Activated naive CD4-positive, alpha-beta T cell treated with anti-CD3 and anti-CD28 coated beads, Interleukin-2, amount 10 ng/mL, durations not matched to agents 7 days and 5 days (primary cell): ENCODE measurements at regions not wholly inside any gene's neighbourhood (a gene's known extent, or its start where the extent isn't known, plus 50 kb on each side); places are given as distances from the start of the nearest gene placed in this dataset.
"Not testable (repeated sequence)": the region's sequence is repeated elsewhere in the genome, so short reads cannot be mapped to it uniquely, and the experiment has no call there.

ENCODE experiments used
- CTCF ChIA-PET: fragments of 350-600 bp; sonication (Branson Sonifier 250); formaldehyde crosslinking; loops from one replicate; lab custom pipeline; 2021; ENCODE audit warnings: antibody characterized with exemption; lab: Charles Lee
- DNase-seq: peaks from one replicate; pipeline ENCODE4 v3.0.0-alpha.2; 2020
- H3K27ac Mint-ChIP-seq: one replicate; pipeline ENCODE4 v1.8.0; 2021; ENCODE audit warnings: mild to moderate bottlenecking, moderate library complexity, mixed read lengths
- H3K27me3 Mint-ChIP-seq: one replicate; pipeline ENCODE4 v1.8.0; 2021; ENCODE audit warnings: mild to moderate bottlenecking, mixed read lengths
- H3K36me3 Mint-ChIP-seq: one replicate; pipeline ENCODE4 v1.8.0; 2021; ENCODE audit warnings: mixed read lengths
- H3K4me1 Mint-ChIP-seq: one replicate; pipeline ENCODE4 v1.8.0; 2021; ENCODE audit warnings: mixed read lengths
- H3K4me3 Mint-ChIP-seq: one replicate; pipeline ENCODE4 v1.8.0; 2021; ENCODE audit warnings: mild to moderate bottlenecking, moderate library complexity, mixed read lengths
- H3K9me3 Mint-ChIP-seq: one replicate; pipeline ENCODE4 v1.8.0; 2021; ENCODE audit warnings: mixed read lengths

DNA sequence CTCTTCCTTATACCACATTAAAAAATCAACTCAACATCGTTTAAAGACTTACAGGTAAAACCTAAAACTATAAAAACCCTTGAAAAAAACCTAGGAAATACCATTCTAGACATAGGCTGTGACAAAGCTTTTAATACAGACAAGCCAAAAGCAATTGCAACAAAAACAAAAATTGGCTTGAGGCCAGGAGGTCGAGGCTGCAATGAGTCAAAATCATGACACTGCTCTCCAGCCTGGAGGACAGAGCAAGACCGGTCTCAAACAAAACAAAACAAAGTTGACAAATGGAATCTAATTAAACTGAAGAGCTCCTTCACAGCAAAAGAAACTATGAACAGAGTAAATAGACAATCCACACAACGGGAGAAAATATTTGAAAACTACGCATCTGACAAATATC is 1057.8 kb downstream of the FSCB start:
- H3K4me1 Mint-ChIP-seq, result no peaks in the 10 kb centered on the region
- no peaks in the 10 kb centered on the region for H3K27me3 Mint-ChIP-seq
- peaks cover 12% of the 10 kb centered on the region for H3K9me3 Mint-ChIP-seq
- CTCF ChIA-PET, result no interaction called here
- DNase-seq, result no peak
- H3K27ac Mint-ChIP-seq, result no peak overlapping the region
- H3K4me3 Mint-ChIP-seq, result no peak overlapping the region
- H3K36me3 Mint-ChIP-seq, result no peaks in the 10 kb centered on the region

DNA sequence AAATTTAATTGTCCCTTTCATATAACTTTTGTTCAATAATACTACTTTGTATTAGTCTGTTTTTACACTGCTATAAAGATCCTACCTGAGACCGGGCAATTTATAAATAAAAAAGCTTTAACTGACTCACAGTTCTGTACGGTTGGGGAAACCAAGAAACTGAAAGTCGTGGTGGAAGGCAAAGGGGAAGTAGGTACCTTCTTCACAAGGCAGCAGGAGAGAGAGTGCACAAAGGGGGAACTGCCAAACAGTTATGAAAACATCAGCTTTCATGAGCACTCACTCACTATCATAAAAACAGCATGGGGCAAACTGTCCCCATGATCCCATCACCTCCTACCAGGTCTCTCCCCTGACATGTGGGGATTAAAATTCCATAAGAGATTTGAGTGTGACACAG is 1069.0 kb downstream of the FSCB start:
- Mint-ChIP-seq H3K36me3 (no peaks in the 10 kb centered on the region), H3K4me3 (no peak overlapping the region), H3K27me3 (no peaks in the 10 kb centered on the region), H3K9me3 (peaks cover 16% of the 10 kb centered on the region), H3K4me1 (no peaks in the 10 kb centered on the region), H3K27ac (no peak overlapping the region)
- CTCF ChIA-PET, result no interaction called here
- no peak for DNase-seq

DNA sequence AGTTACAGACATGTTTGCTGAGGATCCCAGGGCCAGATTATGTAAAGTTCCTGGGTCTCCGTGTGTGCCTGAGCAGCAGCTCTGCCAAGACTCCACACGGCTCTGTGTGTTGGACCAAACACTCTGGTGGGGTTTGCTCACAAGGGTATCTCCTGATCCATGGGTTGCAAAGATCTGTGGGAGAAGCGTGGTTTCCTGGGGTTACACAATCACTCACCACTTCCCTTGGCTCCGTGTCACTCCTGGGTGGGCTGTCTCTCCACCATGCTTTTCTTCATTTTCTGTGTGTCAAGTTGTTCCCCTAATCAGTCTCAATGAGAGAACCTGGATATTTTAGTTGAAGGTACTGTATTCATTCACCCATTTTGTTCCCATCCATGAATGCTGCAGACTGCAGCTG is 1088.8 kb downstream of the FSCB start:
- Mint-ChIP-seq H3K4me1 (no peaks in the 10 kb centered on the region), H3K27me3 (no peaks in the 10 kb centered on the region), H3K4me3 (no peak overlapping the region), H3K9me3 (peaks cover 13% of the 10 kb centered on the region), H3K36me3 (no peaks in the 10 kb centered on the region), H3K27ac (no peak overlapping the region)
- CTCF ChIA-PET, result no interaction called here
- no peak for DNase-seq

DNA sequence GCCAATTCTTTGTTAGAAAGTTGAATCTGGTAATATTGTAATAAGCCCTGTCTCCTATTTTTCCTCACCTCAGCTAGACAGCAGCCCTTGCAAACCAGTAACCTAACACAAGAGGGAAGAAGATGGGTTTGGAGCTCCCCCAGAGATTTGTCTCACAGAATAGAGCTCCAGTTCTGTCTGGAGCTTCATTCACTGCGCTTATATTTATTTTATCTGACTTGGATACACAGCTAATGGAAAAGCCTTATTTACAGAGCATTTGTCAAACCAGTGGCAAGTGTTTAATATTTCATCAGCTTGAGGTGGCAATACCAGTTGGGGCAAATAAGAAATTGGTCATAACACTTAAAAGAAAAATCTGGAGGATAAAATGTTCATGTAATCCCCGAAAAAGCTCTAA is 1094.0 kb downstream of the FSCB start:
- no peak for DNase-seq
- Mint-ChIP-seq H3K27me3 (no peaks in the 10 kb centered on the region), H3K27ac (no peak overlapping the region), H3K4me1 (no peaks in the 10 kb centered on the region), H3K4me3 (no peak overlapping the region), H3K36me3 (no peaks in the 10 kb centered on the region), H3K9me3 (peaks cover 9% of the 10 kb centered on the region)
- CTCF ChIA-PET, result no interaction called here

DNA sequence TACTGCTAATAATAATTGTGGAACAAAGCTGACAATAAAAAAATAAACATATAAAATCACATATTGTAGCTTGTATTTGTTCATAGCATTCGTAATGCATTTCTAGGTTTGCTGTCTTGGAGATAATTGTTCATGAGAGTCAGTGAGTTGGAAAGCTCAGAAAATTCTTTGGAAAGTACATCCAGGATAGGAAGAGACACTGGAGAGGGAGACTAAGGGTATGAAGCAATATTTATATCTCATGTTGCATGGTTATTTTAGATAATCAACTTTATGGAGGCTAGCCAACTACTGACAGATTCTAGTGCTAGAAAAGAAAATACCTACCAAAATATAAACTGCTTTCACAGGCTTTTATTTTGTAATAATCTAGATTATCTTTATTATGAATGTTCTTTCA is 1095.2 kb downstream of the FSCB start:
- peaks cover 2% of the 10 kb centered on the region for H3K9me3 Mint-ChIP-seq

DNA sequence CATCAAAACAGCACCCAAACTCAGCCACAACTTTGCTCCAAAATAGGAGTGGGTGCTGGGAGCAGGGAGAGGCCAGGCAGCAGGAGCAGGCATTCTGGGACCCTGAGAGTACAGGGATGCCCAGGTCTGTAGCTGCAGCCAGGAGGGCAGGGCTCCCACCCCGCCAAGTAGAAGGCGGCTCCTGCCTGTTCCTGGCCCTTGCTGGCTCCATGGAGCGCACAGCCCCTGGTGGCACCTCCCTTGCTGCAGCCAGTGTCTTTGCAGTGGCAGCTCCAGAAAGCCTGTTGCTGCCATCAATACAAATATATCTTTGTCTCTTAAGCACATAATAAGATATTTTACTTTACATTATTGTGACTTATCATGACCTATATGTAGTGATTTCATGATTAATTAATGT is 1096.5 kb downstream of the FSCB start:
- Mint-ChIP-seq H3K4me1 (no peaks in the 10 kb centered on the region), H3K9me3 (peaks cover 2% of the 10 kb centered on the region), H3K27me3 (no peaks in the 10 kb centered on the region), H3K4me3 (no peak overlapping the region), H3K27ac (no peak overlapping the region), H3K36me3 (no peaks in the 10 kb centered on the region)
- CTCF ChIA-PET, result no interaction called here
- DNase-seq, result no peak

More for the DNA sequence above, 1095.2 kb downstream of the FSCB start:
- Mint-ChIP-seq H3K4me1 (no peaks in the 10 kb centered on the region), H3K36me3 (no peaks in the 10 kb centered on the region), H3K27me3 (no peaks in the 10 kb centered on the region), H3K4me3 (no peak overlapping the region), H3K27ac (no peak overlapping the region)
- DNase-seq, result no peak
- CTCF ChIA-PET, result no interaction called here

DNA sequence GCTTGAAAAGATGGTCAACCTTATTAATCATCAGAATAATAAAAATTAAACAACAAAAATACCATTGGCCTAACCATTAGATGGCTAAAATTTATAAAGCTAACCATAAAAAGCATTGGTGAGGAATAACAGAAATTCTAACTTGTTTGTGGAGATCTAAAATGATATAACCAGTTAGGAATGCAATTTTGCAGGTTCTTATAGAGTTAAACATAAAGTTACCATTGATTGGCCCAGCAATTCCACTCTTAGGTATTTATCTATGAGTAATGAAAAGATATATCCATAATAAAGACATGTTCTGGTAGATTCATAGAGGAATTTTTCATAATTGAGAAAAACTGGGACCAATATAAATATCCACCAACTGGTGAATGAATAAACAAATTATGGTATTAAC is 1098.6 kb downstream of the FSCB start:
- H3K4me3 Mint-ChIP-seq, result no peak overlapping the region
- no peaks in the 10 kb centered on the region for H3K27me3 Mint-ChIP-seq
- no peaks in the 10 kb centered on the region for H3K4me1 Mint-ChIP-seq
- H3K36me3 Mint-ChIP-seq, result no peaks in the 10 kb centered on the region
- H3K9me3 Mint-ChIP-seq, result peaks cover 6% of the 10 kb centered on the region
- CTCF ChIA-PET, result no interaction called here
- no peak for DNase-seq
- no peak overlapping the region for H3K27ac Mint-ChIP-seq

DNA sequence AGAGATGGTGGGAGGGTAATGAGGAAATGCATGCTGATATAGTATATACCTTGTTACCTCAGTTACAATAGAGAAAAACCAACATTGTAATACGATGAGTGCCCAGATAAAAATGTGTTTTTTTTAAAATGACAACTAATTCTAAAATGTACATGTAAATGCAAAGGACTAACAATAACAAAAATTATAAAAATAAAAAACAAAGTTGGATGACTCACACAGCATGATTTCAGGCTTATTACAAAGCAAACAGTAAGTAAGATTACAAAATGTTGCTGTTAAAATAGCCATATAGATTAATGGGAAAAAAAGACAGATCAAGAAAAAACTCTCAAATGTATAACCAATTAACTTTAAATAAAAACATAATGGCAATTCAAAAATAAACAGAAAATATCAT is 1099.4 kb downstream of the FSCB start:
- no peaks in the 10 kb centered on the region for H3K36me3 Mint-ChIP-seq

DNA sequence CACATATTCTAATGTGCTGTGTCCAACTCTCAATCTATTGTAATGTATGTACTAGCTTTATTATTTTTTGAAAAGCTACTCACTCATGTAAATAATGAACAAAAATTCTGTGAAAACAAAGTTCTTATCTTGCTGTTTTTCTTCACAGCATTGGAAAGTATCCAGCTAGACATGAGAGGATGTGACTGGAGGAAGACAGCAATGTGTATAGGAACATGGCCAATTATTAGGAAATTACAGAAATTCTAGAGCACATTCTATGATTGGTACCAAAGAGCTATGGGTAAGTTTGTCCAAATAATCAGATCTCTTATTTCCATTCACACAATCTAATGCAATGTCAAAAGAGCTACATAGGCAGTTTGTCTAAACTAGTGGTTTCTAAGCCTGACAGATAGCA is 1100.2 kb downstream of the FSCB start:
- DNase-seq, result no peak
- CTCF ChIA-PET, result no interaction called here
- Mint-ChIP-seq H3K27me3 (no peaks in the 10 kb centered on the region), H3K4me3 (no peak overlapping the region), H3K27ac (no peak overlapping the region), H3K4me1 (no peaks in the 10 kb centered on the region), H3K36me3 (no peaks in the 10 kb centered on the region), H3K9me3 (peaks cover 6% of the 10 kb centered on the region)

More for the DNA sequence above, 1099.4 kb downstream of the FSCB start:
- DNase-seq, result no peak
- Mint-ChIP-seq H3K4me1 (no peaks in the 10 kb centered on the region), H3K4me3 (no peak overlapping the region), H3K27me3 (no peaks in the 10 kb centered on the region), H3K27ac (no peak overlapping the region), H3K9me3 (peaks cover 6% of the 10 kb centered on the region)
- CTCF ChIA-PET, result no interaction called here

DNA sequence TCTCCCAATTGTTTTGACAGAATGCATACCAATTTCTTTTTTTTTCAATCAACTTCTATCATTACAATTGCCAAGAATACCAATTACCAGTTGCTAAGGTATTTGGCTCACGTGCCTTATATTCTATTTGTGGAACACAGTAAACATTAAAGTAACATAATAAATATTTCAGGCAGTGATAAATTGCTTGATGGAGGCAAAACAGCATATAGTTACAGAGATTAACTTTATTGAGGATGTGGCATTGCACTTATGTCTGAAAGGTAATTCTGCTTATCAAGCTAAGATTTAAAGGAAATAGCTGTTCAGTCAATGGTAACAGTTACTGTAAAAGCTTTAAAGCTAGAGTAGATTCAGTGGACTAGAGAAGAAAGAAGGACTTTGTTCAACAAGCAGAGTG is 1107.8 kb downstream of the FSCB start:
- no peak overlapping the region for H3K4me3 Mint-ChIP-seq
- H3K27me3 Mint-ChIP-seq, result no peaks in the 10 kb centered on the region
- H3K4me1 Mint-ChIP-seq, result no peaks in the 10 kb centered on the region
- H3K9me3 Mint-ChIP-seq, result peaks cover 3% of the 10 kb centered on the region
- no peak overlapping the region for H3K27ac Mint-ChIP-seq
- DNase-seq, result no peak
- H3K36me3 Mint-ChIP-seq, result no peaks in the 10 kb centered on the region
- CTCF ChIA-PET, result no interaction called here

DNA sequence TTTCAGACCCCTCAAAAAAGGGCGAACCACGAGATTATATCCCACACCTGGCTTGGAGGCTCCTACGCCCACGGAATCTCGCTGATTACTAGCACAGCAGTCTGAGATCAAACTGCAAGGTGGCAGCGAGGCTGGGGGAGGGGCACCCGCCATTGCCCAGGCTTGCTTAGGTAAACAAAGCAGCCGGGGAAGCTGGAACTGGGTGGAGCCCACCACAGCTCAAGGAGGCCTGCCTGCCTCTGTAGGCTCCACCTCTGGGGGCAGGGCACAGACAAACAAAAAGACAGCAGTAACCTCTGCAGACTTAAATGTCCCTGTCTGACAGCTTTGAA is 1136.6 kb downstream of the FSCB start:
- CTCF ChIA-PET, H3K9me3 Mint-ChIP-seq: not testable (repeated sequence)

DNA sequence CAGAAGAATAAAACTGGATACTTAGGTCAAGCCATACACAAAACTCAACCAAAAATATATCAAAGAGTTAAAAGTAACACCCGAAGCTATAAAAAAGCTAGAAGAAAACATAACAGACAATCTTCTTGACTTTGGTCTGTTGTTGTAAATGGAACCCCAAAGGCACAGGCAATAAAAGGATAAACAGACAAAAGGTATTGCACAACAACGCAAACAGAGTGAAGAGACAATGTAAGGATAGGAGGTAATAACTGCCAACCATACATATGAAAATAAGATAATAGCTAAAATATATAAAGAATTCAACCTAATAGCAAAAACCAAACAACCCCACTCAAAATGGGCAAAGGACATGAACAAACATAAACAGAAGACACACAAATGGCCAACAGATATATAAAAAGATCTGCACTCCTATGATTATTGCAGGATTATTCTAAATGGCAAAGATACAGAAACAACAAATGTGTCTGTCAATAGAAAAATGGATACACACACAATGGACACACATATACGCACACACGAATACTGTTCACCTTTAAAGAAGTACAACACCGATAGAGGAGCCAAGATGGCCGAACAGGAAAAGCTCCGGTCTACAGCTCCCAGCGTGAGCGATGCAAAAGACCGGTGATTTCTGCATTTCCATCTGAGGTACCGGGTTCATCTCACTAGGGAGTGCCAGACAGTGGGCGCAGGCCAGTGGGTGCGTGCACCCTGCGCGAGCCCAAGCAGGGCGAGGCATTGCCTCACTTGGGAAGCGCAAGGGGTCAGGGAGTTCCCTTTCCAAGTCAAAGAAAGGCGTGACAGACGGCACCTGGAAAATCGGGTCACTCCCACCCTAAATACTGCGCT is 1137.1 kb downstream of the FSCB start:
- Mint-ChIP-seq H3K4me3 (no peak overlapping the region), H3K36me3 (no peaks in the 10 kb centered on the region), H3K9me3 (peaks cover 10% of the 10 kb centered on the region), H3K27ac (no peak overlapping the region), H3K4me1 (no peaks in the 10 kb centered on the region), H3K27me3 (no peaks in the 10 kb centered on the region)
- CTCF ChIA-PET, result no interaction called here
- no peak for DNase-seq

More for the DNA sequence above, 1136.6 kb downstream of the FSCB start:
- H3K27ac Mint-ChIP-seq, H3K27me3 Mint-ChIP-seq, H3K36me3 Mint-ChIP-seq, DNase-seq, H3K4me1 Mint-ChIP-seq, H3K4me3 Mint-ChIP-seq: not testable (repeated sequence)

DNA sequence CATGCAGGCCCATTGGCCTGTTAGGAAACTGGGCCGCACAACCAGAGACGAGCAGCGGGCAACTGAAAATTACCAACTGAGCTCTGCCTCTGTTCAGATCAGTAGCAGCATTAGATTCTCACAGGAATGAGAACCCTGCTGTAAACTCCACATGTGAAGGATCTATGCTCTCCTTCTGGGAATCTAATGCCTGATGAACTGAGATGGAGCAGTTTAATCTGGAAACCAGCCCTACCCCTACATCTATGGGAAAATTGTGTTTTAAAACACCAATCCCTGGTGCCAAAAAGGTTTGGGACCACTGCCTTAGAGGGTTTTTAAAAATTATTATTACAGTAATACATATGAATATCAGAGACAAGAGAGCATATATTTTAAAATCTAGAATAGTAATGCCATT is 1144.5 kb downstream of the FSCB start:
- CTCF ChIA-PET, result no interaction called here
- DNase-seq, result no peak
- H3K27ac Mint-ChIP-seq, result no peak overlapping the region
- no peaks in the 10 kb centered on the region for H3K36me3 Mint-ChIP-seq
- H3K9me3 Mint-ChIP-seq, result peaks cover 6% of the 10 kb centered on the region
- H3K4me3 Mint-ChIP-seq, result no peak overlapping the region
- H3K27me3 Mint-ChIP-seq, result no peaks in the 10 kb centered on the region
- no peaks in the 10 kb centered on the region for H3K4me1 Mint-ChIP-seq

DNA sequence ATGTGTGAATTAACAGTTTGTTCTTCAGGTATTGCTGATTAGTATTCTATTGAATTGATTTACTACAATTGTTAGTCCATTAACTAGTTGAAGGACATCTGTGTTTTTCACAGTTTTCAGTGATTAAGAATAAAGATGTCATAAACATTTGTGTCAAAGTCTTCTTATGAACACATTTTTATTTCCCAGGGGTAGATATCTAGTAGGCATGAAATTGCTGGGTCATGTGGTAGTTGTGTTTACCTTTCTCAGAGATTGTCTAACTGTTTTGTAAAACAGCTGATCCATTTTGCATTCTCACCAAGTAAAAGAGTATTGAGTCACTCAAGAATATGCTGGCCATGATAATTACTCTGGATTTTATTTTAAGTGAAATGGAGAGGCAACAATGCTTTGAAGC is 1145.3 kb downstream of the FSCB start:
- Mint-ChIP-seq H3K27ac (no peak overlapping the region), H3K4me3 (no peak overlapping the region), H3K4me1 (no peaks in the 10 kb centered on the region), H3K9me3 (peaks cover 6% of the 10 kb centered on the region), H3K36me3 (no peaks in the 10 kb centered on the region), H3K27me3 (no peaks in the 10 kb centered on the region)
- DNase-seq, result no peak
- CTCF ChIA-PET, result no interaction called here

DNA sequence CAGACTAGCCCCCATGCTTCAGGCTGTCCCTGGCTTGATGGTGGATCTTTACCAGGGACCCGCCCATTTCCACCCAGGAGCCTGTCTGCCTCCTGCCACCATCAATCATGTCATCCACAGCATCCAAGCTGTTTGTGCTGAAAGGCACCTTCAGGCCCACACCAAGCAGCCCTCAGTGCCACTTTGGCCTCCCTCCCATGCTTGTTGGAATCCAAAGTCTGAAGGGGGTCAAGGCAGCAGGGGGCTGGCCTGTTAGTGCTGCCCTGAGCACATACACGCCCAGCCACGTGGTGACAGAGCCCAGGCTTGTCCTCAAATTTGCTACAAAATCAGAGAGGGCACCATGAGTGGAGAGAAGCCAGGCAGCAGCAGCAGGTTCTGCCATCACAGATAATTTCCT is 1146.8 kb downstream of the FSCB start:
- no peak overlapping the region for H3K27ac Mint-ChIP-seq
- no peaks in the 10 kb centered on the region for H3K36me3 Mint-ChIP-seq
- H3K4me3 Mint-ChIP-seq, result no peak overlapping the region
- peaks cover 4% of the 10 kb centered on the region for H3K9me3 Mint-ChIP-seq
- H3K4me1 Mint-ChIP-seq, result no peaks in the 10 kb centered on the region
- H3K27me3 Mint-ChIP-seq, result no peaks in the 10 kb centered on the region
- CTCF ChIA-PET, result no interaction called here
- no peak for DNase-seq
